ENCODE measurements at regions not wholly inside any gene's neighbourhood (a gene's known extent, or its start where the extent isn't known, plus 50 kb on each side); places are given as distances from the start of the nearest gene placed in this dataset.

DNA sequence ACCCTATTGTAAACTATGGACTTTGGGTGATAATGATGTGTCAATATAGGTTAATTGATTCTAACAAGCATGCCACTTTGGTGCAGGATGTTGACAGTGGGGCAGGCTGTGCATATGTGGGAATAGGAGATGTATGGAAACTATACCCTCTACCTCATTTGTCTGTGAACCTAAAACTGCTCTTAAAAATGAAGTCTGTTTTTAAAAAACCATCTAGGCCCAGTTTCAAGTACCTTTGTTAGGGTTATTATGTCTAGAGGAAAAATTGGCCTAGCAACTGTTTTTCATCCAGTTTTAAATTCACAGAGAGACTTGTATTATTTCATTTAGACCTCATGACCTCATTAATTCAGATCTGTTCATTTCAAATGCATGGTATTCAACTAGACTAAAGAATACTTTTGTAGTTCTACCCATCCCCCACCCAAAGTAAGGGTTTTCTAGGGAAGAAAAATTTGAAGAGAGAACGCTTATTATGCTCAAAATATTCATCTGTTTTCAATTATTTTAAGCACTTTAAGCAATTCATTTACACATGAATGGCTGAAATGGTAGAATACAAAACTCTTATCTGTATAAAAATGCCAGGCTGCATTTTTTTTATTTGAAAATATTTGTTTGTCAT, 1781.9 kb upstream of the MIR17HG start:
- TF ChIP-seq, protein P1, sequence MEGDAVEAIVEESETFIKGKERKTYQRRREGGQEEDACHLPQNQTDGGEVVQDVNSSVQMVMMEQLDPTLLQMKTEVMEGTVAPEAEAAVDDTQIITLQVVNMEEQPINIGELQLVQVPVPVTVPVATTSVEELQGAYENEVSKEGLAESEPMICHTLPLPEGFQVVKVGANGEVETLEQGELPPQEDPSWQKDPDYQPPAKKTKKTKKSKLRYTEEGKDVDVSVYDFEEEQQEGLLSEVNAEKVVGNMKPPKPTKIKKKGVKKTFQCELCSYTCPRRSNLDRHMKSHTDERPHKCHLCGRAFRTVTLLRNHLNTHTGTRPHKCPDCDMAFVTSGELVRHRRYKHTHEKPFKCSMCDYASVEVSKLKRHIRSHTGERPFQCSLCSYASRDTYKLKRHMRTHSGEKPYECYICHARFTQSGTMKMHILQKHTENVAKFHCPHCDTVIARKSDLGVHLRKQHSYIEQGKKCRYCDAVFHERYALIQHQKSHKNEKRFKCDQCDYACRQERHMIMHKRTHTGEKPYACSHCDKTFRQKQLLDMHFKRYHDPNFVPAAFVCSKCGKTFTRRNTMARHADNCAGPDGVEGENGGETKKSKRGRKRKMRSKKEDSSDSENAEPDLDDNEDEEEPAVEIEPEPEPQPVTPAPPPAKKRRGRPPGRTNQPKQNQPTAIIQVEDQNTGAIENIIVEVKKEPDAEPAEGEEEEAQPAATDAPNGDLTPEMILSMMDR (IDR thresholded peaks at IDR 0.05), result no peak
- DNase-seq (ENCODE audit: low spot score), result no peak
- Histone ChIP-seq H3K4me3 (no peak overlapping the region), H3K9me3 (no peaks in the 10 kb centered on the region), H3K27ac (no peak overlapping the region), H3K27me3 (no peaks in the 10 kb centered on the region), H3K4me1 (no peaks in the 10 kb centered on the region), H3K36me3 (no peaks in the 10 kb centered on the region)

DNA sequence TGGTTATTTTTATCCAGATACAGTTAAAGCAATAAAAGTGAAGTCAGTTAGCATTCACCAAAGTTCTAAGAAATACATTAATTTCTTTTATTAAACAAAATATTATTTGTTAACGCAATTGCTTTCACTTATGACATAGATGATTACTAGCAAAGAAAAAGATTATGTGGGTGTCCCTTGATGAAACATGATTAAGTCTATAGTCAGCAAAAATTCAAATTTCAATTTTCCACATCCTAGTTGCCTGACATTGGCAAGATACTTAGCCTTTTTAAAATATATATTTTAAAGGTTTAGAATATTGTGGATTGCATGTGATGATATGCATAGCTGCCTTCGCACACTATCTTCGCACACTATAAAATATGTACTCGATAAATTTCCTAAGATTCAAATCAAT, 1780.5 kb upstream of the MIR17HG start:
- Histone ChIP-seq H3K27ac (no peak overlapping the region), H3K36me3 (no peaks in the 10 kb centered on the region), H3K9me3 (peaks cover 0 to under 1% of the 10 kb centered on the region in 2 donors), H3K27me3 (no peaks in the 10 kb centered on the region), H3K4me1 (no peaks in the 10 kb centered on the region), H3K4me3 (no peak overlapping the region)
- no peak for DNase-seq (ENCODE audit: low spot score)
- TF ChIP-seq, protein P1 (IDR thresholded peaks at IDR 0.05), result no peak

DNA sequence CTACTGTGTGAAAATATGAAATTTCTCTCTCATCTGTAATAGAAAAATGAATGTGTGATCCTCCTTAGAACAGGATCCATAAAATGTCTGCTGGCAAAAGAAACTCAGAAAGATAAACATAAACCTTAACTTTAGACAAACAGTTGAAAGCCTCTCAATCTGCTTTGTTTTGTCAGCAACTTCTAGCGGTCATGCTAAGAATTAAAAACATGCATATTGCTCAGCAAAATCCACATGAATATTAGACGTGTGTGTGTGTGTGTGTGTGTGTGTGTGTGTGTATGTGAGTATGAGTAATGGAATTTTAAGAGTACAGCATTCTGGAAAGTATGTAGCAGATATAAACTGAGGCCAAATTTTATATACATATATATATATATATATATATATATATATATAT, 1779.2 kb upstream of the MIR17HG start:
- Histone ChIP-seq H3K9me3 (peaks cover 0 to 11% of the 10 kb centered on the region in 2 donors), H3K36me3 (no peaks in the 10 kb centered on the region), H3K4me3 (no peak overlapping the region), H3K27me3 (no peaks in the 10 kb centered on the region), H3K27ac (no peak overlapping the region), H3K4me1 (no peaks in the 10 kb centered on the region)
- TF ChIP-seq, protein P1 (IDR thresholded peaks at IDR 0.05), result no peak
- DNase-seq (ENCODE audit: low spot score), result no peak

DNA sequence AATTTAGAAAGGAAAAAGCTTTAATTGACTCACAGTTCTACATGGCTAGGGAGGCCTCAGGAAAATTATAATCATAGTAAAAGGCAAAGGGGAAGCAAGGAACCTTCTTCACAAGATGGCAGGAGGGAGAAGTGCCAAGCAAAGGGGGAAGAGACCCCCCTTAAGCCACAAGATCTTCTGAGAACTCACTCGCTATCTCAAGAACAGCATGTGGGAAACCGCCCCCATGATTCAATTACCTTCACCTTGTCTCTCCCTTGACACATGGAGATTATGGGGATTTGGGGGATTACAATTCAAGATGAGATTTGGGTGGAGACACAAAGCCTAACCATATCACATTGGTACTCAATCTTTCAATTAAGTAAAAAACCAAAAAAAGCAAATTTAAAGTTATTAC, 1778.7 kb upstream of the MIR17HG start:
- Histone ChIP-seq H3K36me3 (no peaks in the 10 kb centered on the region), H3K4me1 (no peaks in the 10 kb centered on the region), H3K9me3 (peaks cover 0 to 11% of the 10 kb centered on the region in 2 donors), H3K27me3 (no peaks in the 10 kb centered on the region), H3K27ac (no peak overlapping the region), H3K4me3 (no peak overlapping the region)
- DNase-seq (ENCODE audit: low spot score), result no peak
- TF ChIP-seq, protein P1 (IDR thresholded peaks at IDR 0.05), result no peak

DNA sequence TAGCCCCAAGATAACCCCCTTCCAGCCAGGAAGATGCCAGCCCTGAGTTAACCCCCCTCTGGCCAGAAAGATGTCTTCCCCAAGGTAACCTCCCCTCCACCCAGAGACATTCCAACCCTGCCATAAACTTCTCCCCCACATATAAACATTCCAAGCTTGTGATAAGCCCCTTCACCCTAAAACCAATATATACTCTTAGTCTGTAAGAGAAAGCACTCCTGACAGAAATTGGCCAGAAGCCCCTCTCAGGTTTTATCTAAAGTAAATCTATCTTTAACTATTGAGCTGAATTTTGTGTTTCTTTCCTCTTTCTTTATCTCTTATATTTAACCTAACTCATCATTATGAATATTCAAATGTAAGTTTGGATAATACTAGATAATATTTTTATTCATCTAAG, 1775.8 kb upstream of the MIR17HG start:
- Histone ChIP-seq H3K4me1 (no peaks in the 10 kb centered on the region), H3K9me3 (peaks cover 0 to 11% of the 10 kb centered on the region in 2 donors), H3K27ac (no peak overlapping the region), H3K36me3 (no peaks in the 10 kb centered on the region), H3K4me3 (no peak overlapping the region), H3K27me3 (no peaks in the 10 kb centered on the region)
- TF ChIP-seq, protein P1 (IDR thresholded peaks at IDR 0.05), result no peak
- DNase-seq (ENCODE audit: low spot score), result no peak

DNA sequence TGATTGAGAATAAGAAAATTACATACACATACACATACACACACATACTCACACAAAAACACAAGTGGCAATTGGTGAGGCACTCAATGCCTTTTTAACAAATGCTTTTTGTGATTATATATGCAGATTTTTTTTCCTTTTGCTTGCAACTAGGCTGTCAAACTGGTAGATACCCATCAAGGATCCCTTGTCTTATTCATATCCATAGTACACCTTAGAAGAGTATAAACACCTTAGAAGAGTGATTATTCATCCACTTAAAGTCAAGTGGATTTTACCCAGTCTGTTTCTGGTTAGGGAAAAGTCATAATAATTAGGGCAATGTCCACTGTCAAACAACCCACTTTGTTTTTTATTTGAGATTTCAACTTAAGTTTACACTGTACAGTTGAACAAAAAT, 1773.4 kb upstream of the MIR17HG start:
- Histone ChIP-seq H3K36me3 (no peaks in the 10 kb centered on the region), H3K9me3 (peaks cover 0 to 11% of the 10 kb centered on the region in 2 donors), H3K4me1 (no peaks in the 10 kb centered on the region), H3K4me3 (no peak overlapping the region), H3K27ac (no peak overlapping the region), H3K27me3 (no peaks in the 10 kb centered on the region)
- TF ChIP-seq, protein P1 (IDR thresholded peaks at IDR 0.05), result no peak
- DNase-seq (ENCODE audit: low spot score), result no peak

Measured in right atrium auricular region (tissue), 2 donors.